B cell (primary cell): ENCODE measurements at regions not wholly inside any gene's neighbourhood (a gene's known extent, or its start where the extent isn't known, plus 50 kb on each side); places are given as distances from the start of the nearest gene placed in this dataset.

Experiments
- ATAC-seq: fragments of 200-7000 bp; cut with Tn5 transposase; one replicate; pipeline ENCODE4 v1.10.0; 2021; ENCODE audit warnings: low read depth, mild to moderate bottlenecking, moderate number of reproducible peaks, moderate library complexity
- CTCF ChIA-PET: fragments of 350-600 bp; sonication (Branson Sonifier 250); formaldehyde crosslinking; loops from one replicate; lab custom pipeline; 2021; ENCODE audit warnings: antibody characterized with exemption, inconsistent platforms; lab: Charles Lee
- POLR2A ChIA-PET: fragments of 350-600 bp; sonication (Branson Sonifier 250); formaldehyde crosslinking; loops from one replicate; lab custom pipeline; 2021; ENCODE audit warnings: antibody characterized with exemption; lab: Charles Lee
- DNase-seq: peaks from one replicate; pipeline ENCODE4 v3.0.0; 2013
- H2AFZ ChIP-seq: 2 replicates; pipeline ENCODE4 v1.6.1; 2012; ENCODE audit warnings: mild to moderate bottlenecking, low read depth, low read length; ENCODE audit not compliant: insufficient read depth, poor library complexity, severe bottlenecking
- H3K27ac ChIP-seq, 2 donors: 1 replicate in 1 of 2; 2 replicates in 1 of 2; pipeline ENCODE4 v1.5.1; 2012 to 2013; ENCODE audit warnings: low read length in 2 of 2, mild to moderate bottlenecking in 2 of 2, moderate library complexity in 1 of 2
- H3K27me3 ChIP-seq, 4 experiments: fragments of 200-600 bp in 1 of 4; sonication (generic) in 1 of 4; replicated peaks in 1 of 4; 1 replicate in 2 of 4; 2 replicates in 2 of 4; pipeline versions ENCODE4 v1.6.1 to v1.7.0; 2013 to 2016; ENCODE audit warnings: low read length in 3 of 4, mild to moderate bottlenecking in 2 of 4, mixed read lengths in 1 of 4, moderate library complexity in 1 of 4; ENCODE audit not compliant: insufficient read depth in 4 of 4, control insufficient read depth in 3 of 4; ENCODE audit errors: control extremely low read depth in 1 of 4
- H3K36me3 ChIP-seq, 2 experiments: replicated peaks in 1 of 2; 1 replicate in 1 of 2; 2 replicates in 1 of 2; pipeline versions ENCODE4 v1.6.1 to v1.7.1; 2013; ENCODE audit warnings: low read length in 1 of 2; ENCODE audit not compliant: insufficient read depth in 2 of 2, control insufficient read depth in 1 of 2; ENCODE audit errors: control extremely low read depth in 1 of 2, extremely low read depth in 1 of 2
- H3K4me1 ChIP-seq, 2 donors: fragments of 200-600 bp in 1 of 2; sonication (generic) in 1 of 2; 1 replicate in 1 of 2; 2 replicates in 1 of 2; pipeline versions ENCODE4 v1.5.1 to v1.6.1; 2013 to 2017; ENCODE audit warnings: low read length in 2 of 2; ENCODE audit not compliant: control insufficient read depth in 2 of 2, insufficient read depth in 2 of 2
- H3K4me2 ChIP-seq: replicated peaks from 2 replicates; pipeline ENCODE3; 2012; ENCODE audit warnings: mild to moderate bottlenecking, low read depth, low read length; ENCODE audit not compliant: poor library complexity, severe bottlenecking
- H3K4me3 ChIP-seq, 5 experiments: fragments of 200-600 bp in 1 of 5; sonication (generic) in 1 of 5; 1 replicate in 3 of 5; 2 replicates in 2 of 5; pipeline versions ENCODE4 v1.5.1 to v1.7.0; 2011 to 2016; ENCODE audit warnings: low read length in 4 of 5, mild to moderate bottlenecking in 4 of 5, low read depth in 2 of 5, control low read depth in 1 of 5, moderate library complexity in 1 of 5; ENCODE audit not compliant: insufficient read depth in 1 of 5; ENCODE audit errors: control extremely low read depth in 1 of 5, extremely low read depth in 1 of 5
- H3K79me2 ChIP-seq: fragments of 200-600 bp; sonication (generic); one replicate; pipeline ENCODE4 v1.6.0; 2016; ENCODE audit warnings: low read length; ENCODE audit not compliant: control insufficient read depth, insufficient read depth
- H3K9ac ChIP-seq: fragments of 200-600 bp; sonication (generic); 2 replicates; pipeline ENCODE4 v1.6.1; 2017; ENCODE audit warnings: mild to moderate bottlenecking, low read length, moderate library complexity
- H3K9me3 ChIP-seq, 3 donors: one replicate each; pipeline versions ENCODE4 v1.6.1 to v1.7.1; 2013; ENCODE audit warnings: low read length in 2 of 3; ENCODE audit not compliant: control insufficient read depth in 2 of 3, insufficient read depth in 1 of 3; ENCODE audit errors: control extremely low read depth in 1 of 3
- H4K20me1 ChIP-seq: 2 replicates; pipeline ENCODE4 v1.6.0; 2012; ENCODE audit warnings: mild to moderate bottlenecking, low read length; ENCODE audit not compliant: insufficient read depth, control insufficient read depth, poor library complexity, severe bottlenecking
- H3K27ac Mint-ChIP-seq: one replicate; pipeline ENCODE4 v1.8.0; 2021; ENCODE audit warnings: mixed read lengths
- H3K27me3 Mint-ChIP-seq: one replicate; pipeline ENCODE4 v1.8.0; 2021; ENCODE audit warnings: mixed read lengths
- H3K4me1 Mint-ChIP-seq: one replicate; pipeline ENCODE4 v1.8.0; 2021; ENCODE audit warnings: mixed read lengths
- H3K4me3 Mint-ChIP-seq: one replicate; pipeline ENCODE4 v1.8.0; 2021; ENCODE audit warnings: mixed read lengths
- H3K9me3 Mint-ChIP-seq: one replicate; pipeline ENCODE4 v1.8.0; 2022; ENCODE audit warnings: mixed read lengths; ENCODE audit not compliant: insufficient read depth
- CTCF ChIP-seq: fragments of 200-600 bp; IDR thresholded peaks from one replicate; pipeline ENCODE4 v1.8.0; 2022; ENCODE audit warnings: antibody characterized with exemption, mild to moderate bottlenecking
- EZH2 ChIP-seq: IDR thresholded peaks from 2 replicates; pipeline ENCODE4 v1.6.1; 2012; ENCODE audit warnings: borderline replicate concordance, low read depth, mild to moderate bottlenecking, moderate library complexity, low read length; ENCODE audit not compliant: insufficient read depth, poor library complexity, severe bottlenecking
- WGBS: methylation state at CpG from one replicate; pipeline ENCODE4 v1.1.5; 2013; ENCODE audit warnings: missing lambda C conversion rate; ENCODE audit not compliant: insufficient coverage; 5-methylcytosine and 5-hydroxymethylcytosine counted together
- intact Hi-C: fragments of 100-400 bp; cut with micrococcal nuclease; formaldehyde crosslinking; loops from one replicate; pipeline ENCODE4 v1.10.0; 2022

DNA sequence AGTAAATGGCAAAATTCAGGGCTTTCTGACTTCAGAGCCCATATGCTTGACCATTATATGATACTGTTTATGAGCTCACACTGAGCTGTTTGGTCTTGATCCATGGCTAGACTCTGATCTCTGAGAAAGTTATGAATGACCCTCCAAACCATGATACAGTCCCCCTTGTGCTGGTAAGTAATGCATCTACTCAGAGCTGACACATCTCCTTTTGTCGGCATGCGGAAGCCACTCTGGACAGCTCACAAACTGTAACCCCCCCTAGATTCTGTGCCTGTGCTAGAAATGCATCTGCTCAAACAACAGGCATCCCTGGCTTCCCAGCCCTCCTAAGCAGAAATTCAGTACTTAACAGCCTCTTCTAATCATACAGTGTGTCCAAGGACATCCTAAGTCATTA is 150.8 kb upstream of the RAG2 start:
- intact Hi-C loops = no loop called here
- Mint-ChIP-seq H3K4me1 (peaks cover 9% of the 10 kb centered on the region), H3K27me3 (peaks cover 23% of the 10 kb centered on the region)

More for the DNA sequence above, 150.8 kb upstream of the RAG2 start:
- no peak overlapping the region for H3K27ac Mint-ChIP-seq
- WGBS = 100% methylated on average over 2 of the region's 2 CpGs
- H3K9me3 Mint-ChIP-seq = no peaks in the 10 kb centered on the region
- no peak overlapping the region for H3K9ac ChIP-seq
- H3K9me3 ChIP-seq = no peaks in the 10 kb centered on the region
- no peak overlapping the region for H3K4me3 ChIP-seq
- H3K36me3 ChIP-seq = no peaks in the 10 kb centered on the region
- H3K4me1 ChIP-seq = no peaks in the 10 kb centered on the region
- no peak overlapping the region for H3K27ac ChIP-seq
- ATAC-seq (no peak), DNase-seq (no peak)
- H4K20me1 ChIP-seq = no peaks in the 10 kb centered on the region
- TF ChIP-seq CTCF (no peak), EZH2 (no peak)
- CTCF ChIA-PET = interaction anchor here (0.9 to 5.6 kb wide), 8 partner anchors 8 to 186 kb away, joined by 3 to 50 read pairs (median 9); no protein-coding TSS in a partner anchor
- H3K4me3 Mint-ChIP-seq = no peak overlapping the region
- no peak overlapping the region for H3K4me2 ChIP-seq
- peaks cover 0 to 10% (median 0%) of the 10 kb centered on the region in 4 experiments for H3K27me3 ChIP-seq
- POLR2A ChIA-PET = no interaction called here
- no peaks in the 10 kb centered on the region for H3K79me2 ChIP-seq
- no peak overlapping the region for H2AFZ ChIP-seq
